SU-DHL-6 (cell line): ENCODE measurements at regions not wholly inside any gene's neighbourhood (a gene's known extent, or its start where the extent isn't known, plus 50 kb on each side); places are given as distances from the start of the nearest gene placed in this dataset.

ENCODE experiments used
- CTCF ChIP-seq: fragments of 200-600 bp; sonication (generic); IDR thresholded peaks from one replicate; pipeline ENCODE4 v1.5.1; 2017; ENCODE audit warnings: antibody characterized with exemption, mild to moderate bottlenecking, low read length, moderate library complexity; ENCODE audit not compliant: insufficient read depth, poor library complexity, severe bottlenecking
- EZH2phosphoT487 ChIP-seq: fragments of 200-600 bp; sonication (generic), shearing (Covaris generic); conservative IDR thresholded peaks from 2 replicates; pipeline ENCODE4 v1.6.1; 2018; ENCODE audit warnings: mild to moderate bottlenecking, antibody characterized with exemption, low read length, moderate library complexity, mixed read lengths

- TF ChIP-seq CTCF (no peak), EZH2phosphoT487 (no peak)
Observed at GRCh38 chr9:759541-759940, 82.0 kb upstream of the DMRT1 start.
